Bronchial epithelial cell (primary cell): ENCODE measurements at regions not wholly inside any gene's neighbourhood (a gene's known extent, or its start where the extent isn't known, plus 50 kb on each side); places are given as distances from the start of the nearest gene placed in this dataset.

Experiments used
- DNase-seq: peaks from one replicate; pipeline ENCODE4 v3.0.0-alpha.2; 2010; ENCODE audit warnings: low read depth
- FAIRE-seq: peaks from 2 replicates; lab custom pipeline; 2011; peaks lifted over from hg19 to GRCh38; lab: Jason Lieb, UNC
- H3K27me3 ChIP-seq: 2 replicates; pipeline ENCODE4 v1.5.1; 2011; ENCODE audit warnings: low read length; ENCODE audit not compliant: control insufficient read depth, insufficient read depth
- H3K36me3 ChIP-seq: 2 replicates; pipeline ENCODE4 v1.5.1; 2011; ENCODE audit warnings: low read length; ENCODE audit not compliant: control insufficient read depth, insufficient read depth
- H3K4me3 ChIP-seq: 2 replicates; pipeline ENCODE4 v1.5.1; 2011; ENCODE audit warnings: mild to moderate bottlenecking, low read depth, low read length, control low read depth
- CTCF ChIP-seq: IDR thresholded peaks from 2 replicates; pipeline ENCODE4 v1.5.1; 2011; ENCODE audit warnings: mild to moderate bottlenecking, moderate library complexity, low read length, control low read depth, inconsistent platforms; ENCODE audit not compliant: insufficient read depth, severe bottlenecking

- FAIRE-seq, result no peak
- no peaks in the 10 kb centered on the region for H3K36me3 ChIP-seq
- TF ChIP-seq CTCF, result no peak
- no peak for DNase-seq
- no peak overlapping the region for H3K4me3 ChIP-seq
- H3K27me3 ChIP-seq, result no peaks in the 10 kb centered on the region
These were observed 329.1 kb downstream of the SLITRK5 start for GRCh38 chr13:88000239-88000638.

GRCh38 chr13:88000787-88001186, 329.6 kb downstream of the SLITRK5 start:
- no peak overlapping the region for H3K4me3 ChIP-seq
- no peak for DNase-seq
- no peak for FAIRE-seq
- no peak for TF ChIP-seq CTCF
- no peaks in the 10 kb centered on the region for H3K27me3 ChIP-seq
- H3K36me3 ChIP-seq, result no peaks in the 10 kb centered on the region

- Histone ChIP-seq H3K4me3 (no peak overlapping the region), H3K36me3 (no peaks in the 10 kb centered on the region), H3K27me3 (no peaks in the 10 kb centered on the region)
- no peak for TF ChIP-seq CTCF
- FAIRE-seq (no peak), DNase-seq (no peak)
These were observed 334.0 kb downstream of the SLITRK5 start for GRCh38 chr13:88005188-88005587.

- H3K27me3 ChIP-seq, result no peaks in the 10 kb centered on the region
- no peak for FAIRE-seq
- H3K4me3 ChIP-seq, result no peak overlapping the region
- no peak for TF ChIP-seq CTCF
- no peaks in the 10 kb centered on the region for H3K36me3 ChIP-seq
- peak; percentile 15 for DNase-seq
These were observed 343.4 kb downstream of the SLITRK5 start for GRCh38 chr13:88014527-88014926.

- DNase-seq, result peak; percentile 20
- FAIRE-seq, result no peak
- TF ChIP-seq CTCF, result no peak
- no peaks in the 10 kb centered on the region for H3K27me3 ChIP-seq
- no peaks in the 10 kb centered on the region for H3K36me3 ChIP-seq
- H3K4me3 ChIP-seq, result no peak overlapping the region
These were observed 351.4 kb downstream of the SLITRK5 start for GRCh38 chr13:88022431-88023208.

- DNase-seq (no peak), FAIRE-seq (no peak)
- H3K4me3 ChIP-seq, result no peak overlapping the region
- TF ChIP-seq CTCF, result no peak
- no peaks in the 10 kb centered on the region for H3K27me3 ChIP-seq
- H3K36me3 ChIP-seq, result no peaks in the 10 kb centered on the region
These were observed 355.1 kb downstream of the SLITRK5 start for GRCh38 chr13:88026241-88026640.
